ENCODE measurements at regions not wholly inside any gene's neighbourhood (a gene's known extent, or its start where the extent isn't known, plus 50 kb on each side); places are given as distances from the start of the nearest gene placed in this dataset.

DNA sequence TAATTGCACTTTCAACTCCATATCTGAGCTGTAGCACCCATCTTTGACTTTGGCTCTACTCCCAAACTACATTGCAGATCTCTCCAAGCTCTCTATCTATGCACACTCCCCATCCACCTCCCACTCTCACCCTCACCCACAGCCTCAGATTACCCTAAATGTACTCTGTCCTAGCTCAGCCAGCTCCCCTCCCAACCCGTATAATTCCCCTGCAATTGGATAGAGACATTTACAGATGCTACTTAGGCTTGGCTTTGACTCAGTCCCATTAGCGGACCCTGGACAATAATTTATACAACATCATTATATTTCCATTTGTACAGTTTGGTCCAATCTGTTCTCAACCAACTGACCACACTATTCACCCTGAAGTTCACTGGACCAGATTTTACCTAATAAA is 338.9 kb upstream of the ANO3 start:
- no peaks in the 10 kb centered on the region for H3K36me3 ChIP-seq (ENCODE audit: insufficient read depth in 1 of 2, low read depth in 1 of 2)
- intact Hi-C loops (cut with DNase I) = no loop called here

DNA sequence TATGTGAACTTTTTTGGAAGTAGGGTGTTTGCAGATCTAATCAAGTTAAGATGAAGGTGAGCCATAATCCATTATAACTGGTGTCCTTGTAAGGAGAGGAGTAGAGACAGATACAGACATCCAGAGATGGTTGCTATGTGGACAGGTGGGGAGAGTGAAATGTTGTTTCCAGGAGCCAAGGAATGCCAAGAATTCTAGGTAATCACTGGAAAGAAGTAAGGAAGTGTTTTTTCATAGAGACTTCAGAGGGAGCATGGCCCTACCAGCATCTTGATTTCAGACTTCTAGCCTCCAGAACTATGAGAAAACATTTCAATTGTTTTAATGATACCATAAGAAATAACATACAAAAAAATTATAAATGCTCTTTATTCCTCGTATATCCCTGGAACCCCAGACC is 320.5 kb upstream of the ANO3 start:
- Histone ChIP-seq H3K27ac (no peak overlapping the region), H3K9me3 (no peaks in the 10 kb centered on the region), H3K4me3 (no peak overlapping the region), H3K4me1 (no peaks in the 10 kb centered on the region), H3K27me3 (ENCODE audit: insufficient read depth in 3 of 3, low read length in 2 of 3) (no peaks in the 10 kb centered on the region), H3K36me3 (ENCODE audit: insufficient read depth in 1 of 2, low read depth in 1 of 2) (no peaks in the 10 kb centered on the region)
- TF ChIP-seq, protein P1, sequence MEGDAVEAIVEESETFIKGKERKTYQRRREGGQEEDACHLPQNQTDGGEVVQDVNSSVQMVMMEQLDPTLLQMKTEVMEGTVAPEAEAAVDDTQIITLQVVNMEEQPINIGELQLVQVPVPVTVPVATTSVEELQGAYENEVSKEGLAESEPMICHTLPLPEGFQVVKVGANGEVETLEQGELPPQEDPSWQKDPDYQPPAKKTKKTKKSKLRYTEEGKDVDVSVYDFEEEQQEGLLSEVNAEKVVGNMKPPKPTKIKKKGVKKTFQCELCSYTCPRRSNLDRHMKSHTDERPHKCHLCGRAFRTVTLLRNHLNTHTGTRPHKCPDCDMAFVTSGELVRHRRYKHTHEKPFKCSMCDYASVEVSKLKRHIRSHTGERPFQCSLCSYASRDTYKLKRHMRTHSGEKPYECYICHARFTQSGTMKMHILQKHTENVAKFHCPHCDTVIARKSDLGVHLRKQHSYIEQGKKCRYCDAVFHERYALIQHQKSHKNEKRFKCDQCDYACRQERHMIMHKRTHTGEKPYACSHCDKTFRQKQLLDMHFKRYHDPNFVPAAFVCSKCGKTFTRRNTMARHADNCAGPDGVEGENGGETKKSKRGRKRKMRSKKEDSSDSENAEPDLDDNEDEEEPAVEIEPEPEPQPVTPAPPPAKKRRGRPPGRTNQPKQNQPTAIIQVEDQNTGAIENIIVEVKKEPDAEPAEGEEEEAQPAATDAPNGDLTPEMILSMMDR (IDR thresholded peaks at IDR 0.05) = no peak
- ATAC-seq (no peak), DNase-seq (no peak)
- WGBS, 3 donors = 58 to 72% (median 60%) methylated on average over 1 of the region's 1 CpG
- intact Hi-C loops (cut with DNase I) = no loop called here

More for the DNA sequence above, 338.9 kb upstream of the ANO3 start:
- H3K27me3 ChIP-seq (ENCODE audit: insufficient read depth in 3 of 3, low read length in 2 of 3) = no peaks in the 10 kb centered on the region
- no peak overlapping the region for H3K27ac ChIP-seq
- no peak overlapping the region for H3K4me3 ChIP-seq
- TF ChIP-seq, protein P1 (IDR thresholded peaks at IDR 0.05) = no peak
- 61 to 80% (median 65%) methylated on average over 2 of the region's 2 CpGs for WGBS, 3 donors
- no peaks in the 10 kb centered on the region for H3K4me1 ChIP-seq
- DNase-seq (no peak), ATAC-seq (no peak)
- no peaks in the 10 kb centered on the region for H3K9me3 ChIP-seq

- intact Hi-C loops (cut with DNase I) = no loop called here
- Histone ChIP-seq H3K27me3 (ENCODE audit: insufficient read depth in 3 of 3, low read length in 2 of 3) (no peaks in the 10 kb centered on the region), H3K9me3 (no peaks in the 10 kb centered on the region), H3K36me3 (ENCODE audit: insufficient read depth in 1 of 2, low read depth in 1 of 2) (no peaks in the 10 kb centered on the region), H3K27ac (no peak overlapping the region), H3K4me1 (no peaks in the 10 kb centered on the region), H3K4me3 (no peak overlapping the region)
- 78 to 80% (median 80%) methylated on average over 6 of the region's 6 CpGs for WGBS, 3 donors
- TF ChIP-seq, protein P1 (IDR thresholded peaks at IDR 0.05) = no peak
- ATAC-seq = no peak
- no peak for DNase-seq
These were observed 317.3 kb upstream of the ANO3 start for GRCh38 chr11:26014456-26015115.

GRCh38 chr11:26017322-26017860 is 314.5 kb upstream of the ANO3 start:
- intact Hi-C loops (cut with DNase I) = no loop called here
- Histone ChIP-seq H3K27me3 (ENCODE audit: insufficient read depth in 3 of 3, low read length in 2 of 3) (no peaks in the 10 kb centered on the region), H3K36me3 (ENCODE audit: insufficient read depth in 1 of 2, low read depth in 1 of 2) (no peaks in the 10 kb centered on the region), H3K27ac (no peak overlapping the region), H3K4me3 (no peak overlapping the region), H3K9me3 (no peaks in the 10 kb centered on the region), H3K4me1 (no peaks in the 10 kb centered on the region)
- TF ChIP-seq, protein P1 (IDR thresholded peaks at IDR 0.05) = no peak
- 40 to 54% (median 48%) methylated on average over 1 of the region's 1 CpG for WGBS, 3 donors
- DNase-seq (no peak), ATAC-seq (no peak)

GRCh38 chr11:26017903-26018302 is 314.0 kb upstream of the ANO3 start:
- no peak for DNase-seq
- 61 to 66% (median 61%) methylated on average over 2 of the region's 2 CpGs for WGBS, 3 donors
- Histone ChIP-seq H3K27ac (no peak overlapping the region), H3K4me1 (no peaks in the 10 kb centered on the region), H3K27me3 (ENCODE audit: insufficient read depth in 3 of 3, low read length in 2 of 3) (no peaks in the 10 kb centered on the region), H3K36me3 (ENCODE audit: insufficient read depth in 1 of 2, low read depth in 1 of 2) (no peaks in the 10 kb centered on the region), H3K4me3 (no peak overlapping the region), H3K9me3 (no peaks in the 10 kb centered on the region)
- TF ChIP-seq, protein P1 (IDR thresholded peaks at IDR 0.05) = no peak
- intact Hi-C loops (cut with DNase I) = no loop called here
- ATAC-seq = no peak
